Erythroblast (primary cell): ENCODE measurements at regions not wholly inside any gene's neighbourhood (a gene's known extent, or its start where the extent isn't known, plus 50 kb on each side); places are given as distances from the start of the nearest gene placed in this dataset.
"Not testable (repeated sequence)": the region's sequence is repeated elsewhere in the genome, so short reads cannot be mapped to it uniquely, and the experiment has no call there.

Experiments used
- DNase-seq, 2 experiments: peaks; one replicate each; lab custom pipeline; 2025; lab: John Stamatoyannopoulos, UW
- GATA1 ChIP-seq: IDR thresholded peaks from 2 replicates; pipeline ENCODE4 v1.6.1; 2011; ENCODE audit warnings: low read depth, mild to moderate bottlenecking, control low read depth, low read length, moderate library complexity
- POLR2A ChIP-seq: IDR thresholded peaks from 2 replicates; pipeline ENCODE4 v1.6.1; 2011; ENCODE audit warnings: mild to moderate bottlenecking, low read length

GRCh38 chr2:139730197-139730596 is 950.0 kb upstream of the NXPH2 start:
- TF ChIP-seq POLR2A, result no peak
- no peak for TF ChIP-seq GATA1
- DNase-seq, result no peak

- TF ChIP-seq POLR2A, result no peak
- TF ChIP-seq GATA1, result no peak
- no peak for DNase-seq
Measured at GRCh38 chr2:139721411-139721995, 941.3 kb upstream of the NXPH2 start.

DNA sequence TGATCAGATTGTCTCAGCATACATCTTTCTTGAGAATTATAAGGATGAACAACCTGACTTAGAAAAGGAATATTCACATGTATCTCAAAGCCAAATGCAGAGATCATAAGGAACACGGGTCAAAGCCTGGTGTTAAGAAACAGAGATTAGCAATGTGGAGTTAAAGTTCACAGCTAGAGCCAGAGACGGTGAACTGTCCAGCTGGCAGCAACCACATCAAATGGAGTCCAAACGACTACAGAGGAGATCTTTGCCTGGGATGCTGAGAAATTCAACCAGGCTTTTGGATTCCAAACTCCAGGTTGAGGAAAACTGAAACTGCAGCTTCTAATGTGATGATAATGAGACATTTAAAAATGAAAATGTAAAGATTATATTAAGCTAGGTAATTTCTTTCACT is 939.9 kb upstream of the NXPH2 start:
- no peak for DNase-seq
- no peak for TF ChIP-seq GATA1
- TF ChIP-seq POLR2A, result no peak

- no peak for TF ChIP-seq POLR2A
- TF ChIP-seq GATA1, result no peak
- no peak for DNase-seq
Measured at GRCh38 chr2:139704606-139705005, 924.4 kb upstream of the NXPH2 start.

DNA sequence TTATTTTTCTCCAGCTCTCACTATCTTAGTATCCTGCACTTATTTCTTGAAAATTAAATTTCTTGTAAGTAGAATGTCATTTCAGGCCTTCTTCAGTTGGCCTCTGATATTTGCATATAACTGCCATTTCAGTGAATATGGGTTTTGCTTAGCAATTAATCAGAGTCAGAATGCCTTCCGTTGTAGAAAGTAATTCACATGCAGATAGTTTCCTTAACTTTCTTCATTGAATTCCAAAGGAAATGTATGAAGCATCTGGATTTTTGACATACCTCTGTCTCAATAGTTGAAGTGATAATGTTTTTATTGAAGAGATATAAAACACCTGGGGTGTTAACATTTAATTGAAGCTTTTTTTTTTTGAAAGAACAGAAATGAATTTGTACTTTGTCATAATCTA is 914.1 kb upstream of the NXPH2 start:
- no peak for DNase-seq
- TF ChIP-seq POLR2A (no peak), GATA1 (no peak)

DNA sequence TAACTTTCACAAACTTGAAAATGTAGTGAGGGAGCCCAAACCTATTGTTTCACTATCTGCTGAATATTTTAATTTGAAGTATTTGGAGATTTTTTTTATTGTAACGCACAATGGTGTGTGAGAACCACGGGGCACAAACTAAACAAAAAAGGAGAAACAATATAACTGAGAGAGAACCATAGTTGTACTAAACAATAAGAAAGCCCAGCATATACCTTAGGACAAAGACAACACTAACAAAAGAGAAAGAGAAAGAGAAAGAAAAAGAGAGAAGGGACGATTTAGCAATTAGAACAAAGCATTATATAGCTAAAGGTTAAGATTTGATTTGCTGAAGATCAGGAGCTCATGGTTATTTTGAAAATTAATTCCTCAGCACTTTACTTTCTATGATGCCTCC is 906.0 kb upstream of the NXPH2 start:
- TF ChIP-seq POLR2A (no peak), GATA1 (no peak)
- no peak for DNase-seq

DNA sequence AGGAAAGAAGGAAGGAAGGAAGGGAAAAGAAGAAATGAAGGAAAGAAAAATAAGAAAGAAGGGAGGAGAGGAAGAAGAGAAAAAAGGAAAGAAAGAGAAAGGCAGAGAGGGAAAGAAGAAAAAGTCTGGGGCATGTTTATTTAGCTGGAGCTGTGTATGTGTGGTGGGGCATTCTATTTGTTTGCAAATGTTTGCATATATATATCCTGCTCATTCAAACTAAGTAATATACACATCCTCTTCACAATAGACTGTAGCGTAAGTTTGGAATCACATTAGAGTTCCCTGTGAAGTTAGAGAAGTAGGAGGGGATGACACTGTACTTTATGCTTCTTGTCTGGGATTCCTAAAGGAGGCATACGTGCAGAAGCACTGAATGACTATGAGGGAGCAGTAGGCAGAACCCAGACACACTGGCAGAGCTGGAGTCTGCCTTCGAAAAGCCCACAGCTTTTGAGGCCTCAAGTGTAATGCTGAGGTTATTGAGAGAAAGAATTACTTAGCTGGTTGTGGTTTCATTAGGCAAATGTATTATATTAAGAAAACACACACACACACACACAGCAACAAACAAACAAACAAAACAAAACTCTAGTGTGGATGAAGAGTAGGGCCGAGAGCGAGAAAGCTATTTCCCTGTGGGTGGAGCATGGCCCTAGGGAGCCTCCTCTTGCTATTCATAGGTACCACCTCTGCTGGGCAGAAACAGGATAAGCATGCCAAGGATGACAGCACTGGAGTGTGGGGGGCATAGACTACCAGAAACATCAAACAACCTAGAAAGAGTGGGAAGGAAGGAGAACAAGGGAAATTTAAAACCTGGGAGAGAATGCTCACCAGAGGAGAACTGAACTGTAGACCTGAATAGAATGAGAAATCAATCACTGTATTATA is 905.1 kb upstream of the NXPH2 start:
- no peak for DNase-seq
- TF ChIP-seq GATA1 (no peak), POLR2A (no peak)

GRCh38 chr2:139684286-139684860 is 904.2 kb upstream of the NXPH2 start:
- TF ChIP-seq POLR2A (no peak), GATA1 (no peak)
- no peak for DNase-seq

DNA sequence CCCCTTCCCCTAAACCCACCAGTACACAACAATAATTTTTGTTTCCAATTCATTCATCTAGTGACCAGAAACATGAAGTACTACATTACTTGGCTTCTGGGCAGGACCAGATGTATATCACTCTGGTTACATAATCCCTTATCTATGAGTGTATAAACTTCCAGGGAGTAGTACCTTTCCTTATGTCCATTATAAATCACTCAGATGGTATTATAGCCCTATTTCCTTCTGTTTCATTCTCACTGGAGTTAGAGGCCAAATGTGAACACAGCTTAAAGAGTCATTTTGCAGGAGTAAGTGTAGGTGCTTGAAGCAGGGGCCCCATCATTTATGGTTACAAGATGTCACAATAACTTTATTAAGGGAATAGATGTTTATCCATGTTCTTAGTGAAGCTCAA is 894.4 kb upstream of the NXPH2 start:
- no peak for TF ChIP-seq POLR2A
- no peak for TF ChIP-seq GATA1
- no peak for DNase-seq

- DNase-seq, result not testable (repeated sequence)
Measured at GRCh38 chr2:139673447-139673846, 893.3 kb upstream of the NXPH2 start.

GRCh38 chr2:139669675-139670074 is 889.5 kb upstream of the NXPH2 start:
- no peak for DNase-seq
- TF ChIP-seq POLR2A, result no peak
- TF ChIP-seq GATA1, result no peak

DNA sequence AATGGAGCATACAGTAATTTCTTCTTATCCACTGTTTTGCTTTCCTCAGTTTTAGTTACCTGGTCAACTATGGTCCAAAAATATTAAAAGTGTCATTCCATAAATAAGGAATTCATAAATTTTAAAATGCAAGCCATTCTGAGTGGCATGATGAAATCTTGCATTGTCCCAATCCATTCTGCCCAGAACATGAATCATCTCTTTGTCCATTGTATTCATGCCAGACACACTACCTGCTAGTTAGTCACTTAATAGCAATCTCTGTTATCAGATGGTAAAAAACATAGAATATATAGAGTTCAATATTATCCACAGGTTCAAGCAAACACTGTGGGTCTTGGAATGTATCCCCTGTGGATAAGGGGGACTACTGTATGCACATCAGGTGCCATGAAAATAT is 872.2 kb upstream of the NXPH2 start:
- no peak for DNase-seq
- no peak for TF ChIP-seq GATA1
- no peak for TF ChIP-seq POLR2A

DNA sequence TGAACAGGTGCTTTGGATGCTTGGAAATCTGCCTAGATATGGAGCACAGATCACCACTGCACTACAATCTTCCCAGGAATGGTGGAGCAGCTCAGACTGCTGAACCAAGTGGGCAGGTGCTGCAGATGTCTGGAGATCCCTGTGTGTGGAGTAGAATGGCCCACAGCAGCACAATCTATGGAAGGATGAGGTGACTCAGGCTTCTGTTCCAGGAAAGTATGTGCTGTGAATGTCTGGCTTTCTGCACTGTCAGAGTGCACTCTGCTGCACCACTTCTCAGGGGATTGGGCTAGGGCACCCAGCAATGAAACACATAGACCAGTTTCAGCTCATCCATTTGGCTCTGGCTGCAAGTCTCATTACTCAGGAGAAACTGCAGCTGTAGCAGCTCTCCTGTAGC is 865.4 kb upstream of the NXPH2 start:
- TF ChIP-seq POLR2A (no peak), GATA1 (no peak)
- no peak for DNase-seq

DNA sequence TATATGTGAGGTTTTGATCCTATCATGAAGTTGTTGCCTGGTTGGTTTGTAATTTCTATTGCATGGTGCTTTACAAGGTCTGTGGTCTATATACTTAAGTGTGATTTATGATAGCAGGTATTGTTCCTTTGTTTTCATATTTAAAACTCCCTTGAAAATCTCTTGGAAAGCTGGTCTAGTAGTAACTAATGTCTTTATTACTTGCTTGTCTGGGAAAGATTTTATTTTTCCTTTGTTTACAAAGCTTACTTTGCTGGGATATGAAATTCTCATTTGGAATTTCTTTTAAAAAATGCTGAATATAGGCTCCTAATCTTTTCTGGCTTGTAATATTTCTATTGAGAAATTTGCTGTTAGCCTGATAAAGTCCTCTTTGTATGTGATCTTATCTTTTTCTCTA is 862.9 kb upstream of the NXPH2 start:
- DNase-seq, result no peak
- TF ChIP-seq POLR2A (no peak), GATA1 (no peak)

- no peak for DNase-seq
- TF ChIP-seq POLR2A (no peak), GATA1 (no peak)
Measured at GRCh38 chr2:139631966-139632365, 851.8 kb upstream of the NXPH2 start.
